NCI-H524 (cell line): ENCODE measurements at regions not wholly inside any gene's neighbourhood (a gene's known extent, or its start where the extent isn't known, plus 50 kb on each side); places are given as distances from the start of the nearest gene placed in this dataset.

Source experiments
- DNase-seq, 2 experiments: peaks; one replicate each; lab custom pipeline; 2025; lab: John Stamatoyannopoulos, UW

- DNase-seq: no peak
Measured at GRCh38 chr2:155301221-155301620, 602.7 kb downstream of the KCNJ3 start.

- no peak for DNase-seq
Measured at GRCh38 chr2:155298001-155298400, 599.5 kb downstream of the KCNJ3 start.

GRCh38 chr2:155294358-155294757 lies 595.9 kb downstream of the KCNJ3 start:
- no peak for DNase-seq

GRCh38 chr2:155281907-155282306 lies 583.4 kb downstream of the KCNJ3 start:
- DNase-seq: no peak

GRCh38 chr2:155273323-155273722 lies 574.8 kb downstream of the KCNJ3 start:
- no peak for DNase-seq

GRCh38 chr2:155266583-155266982 lies 568.1 kb downstream of the KCNJ3 start:
- peak; percentile 5 to 23 for DNase-seq

GRCh38 chr2:155266109-155266508 lies 567.6 kb downstream of the KCNJ3 start:
- no peak for DNase-seq

GRCh38 chr2:155256803-155257202 lies 558.3 kb downstream of the KCNJ3 start:
- no peak for DNase-seq

- peak; percentile 37 to 67 for DNase-seq
Measured at GRCh38 chr2:155250800-155251199, 552.3 kb downstream of the KCNJ3 start.

- no peak for DNase-seq
Measured at GRCh38 chr2:155240176-155240575, 541.7 kb downstream of the KCNJ3 start.

- no peak for DNase-seq
Measured at GRCh38 chr2:155235710-155236109, 537.2 kb downstream of the KCNJ3 start.

- peak in 1 of 2 experiments; percentile 43 for DNase-seq
Measured at GRCh38 chr2:155223781-155224406, 525.4 kb downstream of the KCNJ3 start.

- no peak for DNase-seq
Measured at GRCh38 chr2:155218945-155219344, 520.5 kb downstream of the KCNJ3 start.

GRCh38 chr2:155218292-155218924 lies 519.9 kb downstream of the KCNJ3 start:
- no peak for DNase-seq

- DNase-seq: no peak
Measured at GRCh38 chr2:155215037-155215707, 516.7 kb downstream of the KCNJ3 start.

GRCh38 chr2:155209696-155210450 lies 511.4 kb downstream of the KCNJ3 start:
- no peak for DNase-seq

- DNase-seq: peak; percentile 17 to 69
Measured at GRCh38 chr2:155203178-155203577, 504.7 kb downstream of the KCNJ3 start.

- no peak for DNase-seq
Measured at GRCh38 chr2:155200753-155201152, 502.3 kb downstream of the KCNJ3 start.

GRCh38 chr2:155190342-155190741 lies 491.8 kb downstream of the KCNJ3 start:
- DNase-seq: no peak

- DNase-seq: no peak
Measured at GRCh38 chr2:155178921-155179320, 480.4 kb downstream of the KCNJ3 start.

- DNase-seq: no peak
Measured at GRCh38 chr2:155176345-155176744, 477.9 kb downstream of the KCNJ3 start.

GRCh38 chr2:155169317-155169716 lies 470.8 kb downstream of the KCNJ3 start:
- DNase-seq: no peak

- DNase-seq: no peak
Measured at GRCh38 chr2:155162494-155162893, 464.0 kb downstream of the KCNJ3 start.
